ENCODE measurements at regions not wholly inside any gene's neighbourhood (a gene's known extent, or its start where the extent isn't known, plus 50 kb on each side); places are given as distances from the start of the nearest gene placed in this dataset.

GRCh38 chr11:104637662-104638170, 260.5 kb downstream of the CASP12 start:
- POLR2A ChIA-PET: no interaction called here
- no peak for ATAC-seq
- H3K4me3 Mint-ChIP-seq: no peak overlapping the region
- peaks cover 18% of the 10 kb centered on the region for H3K4me1 Mint-ChIP-seq
- DNase-seq (ENCODE audit: low spot score): no peak
- H3K36me3 Mint-ChIP-seq: peaks cover 6% of the 10 kb centered on the region; the same call in 1 of the 2 replicates
- TF ChIP-seq, protein P1, sequence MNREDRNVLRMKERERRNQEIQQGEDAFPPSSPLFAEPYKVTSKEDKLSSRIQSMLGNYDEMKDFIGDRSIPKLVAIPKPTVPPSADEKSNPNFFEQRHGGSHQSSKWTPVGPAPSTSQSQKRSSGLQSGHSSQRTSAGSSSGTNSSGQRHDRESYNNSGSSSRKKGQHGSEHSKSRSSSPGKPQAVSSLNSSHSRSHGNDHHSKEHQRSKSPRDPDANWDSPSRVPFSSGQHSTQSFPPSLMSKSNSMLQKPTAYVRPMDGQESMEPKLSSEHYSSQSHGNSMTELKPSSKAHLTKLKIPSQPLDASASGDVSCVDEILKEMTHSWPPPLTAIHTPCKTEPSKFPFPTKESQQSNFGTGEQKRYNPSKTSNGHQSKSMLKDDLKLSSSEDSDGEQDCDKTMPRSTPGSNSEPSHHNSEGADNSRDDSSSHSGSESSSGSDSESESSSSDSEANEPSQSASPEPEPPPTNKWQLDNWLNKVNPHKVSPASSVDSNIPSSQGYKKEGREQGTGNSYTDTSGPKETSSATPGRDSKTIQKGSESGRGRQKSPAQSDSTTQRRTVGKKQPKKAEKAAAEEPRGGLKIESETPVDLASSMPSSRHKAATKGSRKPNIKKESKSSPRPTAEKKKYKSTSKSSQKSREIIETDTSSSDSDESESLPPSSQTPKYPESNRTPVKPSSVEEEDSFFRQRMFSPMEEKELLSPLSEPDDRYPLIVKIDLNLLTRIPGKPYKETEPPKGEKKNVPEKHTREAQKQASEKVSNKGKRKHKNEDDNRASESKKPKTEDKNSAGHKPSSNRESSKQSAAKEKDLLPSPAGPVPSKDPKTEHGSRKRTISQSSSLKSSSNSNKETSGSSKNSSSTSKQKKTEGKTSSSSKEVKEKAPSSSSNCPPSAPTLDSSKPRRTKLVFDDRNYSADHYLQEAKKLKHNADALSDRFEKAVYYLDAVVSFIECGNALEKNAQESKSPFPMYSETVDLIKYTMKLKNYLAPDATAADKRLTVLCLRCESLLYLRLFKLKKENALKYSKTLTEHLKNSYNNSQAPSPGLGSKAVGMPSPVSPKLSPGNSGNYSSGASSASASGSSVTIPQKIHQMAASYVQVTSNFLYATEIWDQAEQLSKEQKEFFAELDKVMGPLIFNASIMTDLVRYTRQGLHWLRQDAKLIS (CRISPR knock-in tag; IDR thresholded peaks at IDR 0.05; ENCODE audit: borderline replicate concordance): no peak
- TF ChIP-seq NFYB (CRISPR knock-in tag; conservative IDR thresholded peaks at IDR 0.05; ENCODE audit: low read depth) (no peak), ARID4B (CRISPR knock-in tag; IDR thresholded peaks at IDR 0.05; ENCODE audit: borderline replicate concordance) (no peak), KAT7 (CRISPR knock-in tag; IDR thresholded peaks at IDR 0.05; ENCODE audit: borderline replicate concordance) (no peak), ZSCAN18 (CRISPR knock-in tag; IDR thresholded peaks at IDR 0.05) (no peak)
- TF ChIP-seq, protein P2, sequence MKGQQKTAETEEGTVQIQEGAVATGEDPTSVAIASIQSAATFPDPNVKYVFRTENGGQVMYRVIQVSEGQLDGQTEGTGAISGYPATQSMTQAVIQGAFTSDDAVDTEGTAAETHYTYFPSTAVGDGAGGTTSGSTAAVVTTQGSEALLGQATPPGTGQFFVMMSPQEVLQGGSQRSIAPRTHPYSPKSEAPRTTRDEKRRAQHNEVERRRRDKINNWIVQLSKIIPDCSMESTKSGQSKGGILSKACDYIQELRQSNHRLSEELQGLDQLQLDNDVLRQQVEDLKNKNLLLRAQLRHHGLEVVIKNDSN (CRISPR knock-in tag; IDR thresholded peaks at IDR 0.05): no peak
- TF ChIP-seq, protein P3, sequence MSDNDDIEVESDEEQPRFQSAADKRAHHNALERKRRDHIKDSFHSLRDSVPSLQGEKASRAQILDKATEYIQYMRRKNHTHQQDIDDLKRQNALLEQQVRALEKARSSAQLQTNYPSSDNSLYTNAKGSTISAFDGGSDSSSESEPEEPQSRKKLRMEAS (CRISPR knock-in tag; IDR thresholded peaks at IDR 0.05): no peak
- H3K9me3 Mint-ChIP-seq: peaks cover 10% of the 10 kb centered on the region
- CTCF ChIA-PET: no interaction called here
- H3K27me3 Mint-ChIP-seq (ENCODE audit: low read depth): no peaks in the 10 kb centered on the region
- H3K27ac Mint-ChIP-seq: peak overlapping the region; percentile 24

- TF ChIP-seq, protein P3 (CRISPR knock-in tag; IDR thresholded peaks at IDR 0.05): no peak
- TF ChIP-seq, protein P4, sequence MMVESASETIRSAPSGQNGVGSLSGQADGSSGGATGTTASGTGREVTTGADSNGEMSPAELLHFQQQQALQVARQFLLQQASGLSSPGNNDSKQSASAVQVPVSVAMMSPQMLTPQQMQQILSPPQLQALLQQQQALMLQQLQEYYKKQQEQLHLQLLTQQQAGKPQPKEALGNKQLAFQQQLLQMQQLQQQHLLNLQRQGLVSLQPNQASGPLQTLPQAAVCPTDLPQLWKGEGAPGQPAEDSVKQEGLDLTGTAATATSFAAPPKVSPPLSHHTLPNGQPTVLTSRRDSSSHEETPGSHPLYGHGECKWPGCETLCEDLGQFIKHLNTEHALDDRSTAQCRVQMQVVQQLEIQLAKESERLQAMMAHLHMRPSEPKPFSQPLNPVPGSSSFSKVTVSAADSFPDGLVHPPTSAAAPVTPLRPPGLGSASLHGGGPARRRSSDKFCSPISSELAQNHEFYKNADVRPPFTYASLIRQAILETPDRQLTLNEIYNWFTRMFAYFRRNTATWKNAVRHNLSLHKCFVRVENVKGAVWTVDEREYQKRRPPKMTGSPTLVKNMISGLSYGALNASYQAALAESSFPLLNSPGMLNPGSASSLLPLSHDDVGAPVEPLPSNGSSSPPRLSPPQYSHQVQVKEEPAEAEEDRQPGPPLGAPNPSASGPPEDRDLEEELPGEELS (CRISPR knock-in tag; IDR thresholded peaks at IDR 0.05): no peak
- TF ChIP-seq GABPB1 (CRISPR knock-in tag; IDR thresholded peaks at IDR 0.05) (no peak), MYBL2 (CRISPR knock-in tag; IDR thresholded peaks at IDR 0.05) (no peak), NFYB (CRISPR knock-in tag; conservative IDR thresholded peaks at IDR 0.05; ENCODE audit: low read depth) (no peak)
- TF ChIP-seq, protein P5, sequence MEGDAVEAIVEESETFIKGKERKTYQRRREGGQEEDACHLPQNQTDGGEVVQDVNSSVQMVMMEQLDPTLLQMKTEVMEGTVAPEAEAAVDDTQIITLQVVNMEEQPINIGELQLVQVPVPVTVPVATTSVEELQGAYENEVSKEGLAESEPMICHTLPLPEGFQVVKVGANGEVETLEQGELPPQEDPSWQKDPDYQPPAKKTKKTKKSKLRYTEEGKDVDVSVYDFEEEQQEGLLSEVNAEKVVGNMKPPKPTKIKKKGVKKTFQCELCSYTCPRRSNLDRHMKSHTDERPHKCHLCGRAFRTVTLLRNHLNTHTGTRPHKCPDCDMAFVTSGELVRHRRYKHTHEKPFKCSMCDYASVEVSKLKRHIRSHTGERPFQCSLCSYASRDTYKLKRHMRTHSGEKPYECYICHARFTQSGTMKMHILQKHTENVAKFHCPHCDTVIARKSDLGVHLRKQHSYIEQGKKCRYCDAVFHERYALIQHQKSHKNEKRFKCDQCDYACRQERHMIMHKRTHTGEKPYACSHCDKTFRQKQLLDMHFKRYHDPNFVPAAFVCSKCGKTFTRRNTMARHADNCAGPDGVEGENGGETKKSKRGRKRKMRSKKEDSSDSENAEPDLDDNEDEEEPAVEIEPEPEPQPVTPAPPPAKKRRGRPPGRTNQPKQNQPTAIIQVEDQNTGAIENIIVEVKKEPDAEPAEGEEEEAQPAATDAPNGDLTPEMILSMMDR (IDR thresholded peaks at IDR 0.05): no peak
- DNase-seq (ENCODE audit: low spot score): no peak
- peaks cover 20% of the 10 kb centered on the region for H3K9me3 Mint-ChIP-seq
- H3K27ac Mint-ChIP-seq: no peak overlapping the region
- peaks cover 34% of the 10 kb centered on the region for H3K4me1 Mint-ChIP-seq
- H3K27me3 Mint-ChIP-seq (ENCODE audit: low read depth): no peaks in the 10 kb centered on the region
- no peak for ATAC-seq
- ChIA-PET POLR2A (no interaction called here), CTCF (no interaction called here)
- H3K4me3 Mint-ChIP-seq: no peak overlapping the region
- H3K36me3 Mint-ChIP-seq: peaks cover 15% of the 10 kb centered on the region
These were observed 265.0 kb downstream of the CASP12 start for GRCh38 chr11:104633226-104633625.
